DMS 273 (cell line): ENCODE measurements at regions not wholly inside any gene's neighbourhood (a gene's known extent, or its start where the extent isn't known, plus 50 kb on each side); places are given as distances from the start of the nearest gene placed in this dataset.
A peak's percentile ranks its signal among the peaks of the same experiment; 100 is the strongest.

Experiments
- DNase-seq: peaks from one replicate; lab custom pipeline; 2025; ENCODE audit not compliant: unreplicated experiment; lab: John Stamatoyannopoulos, UW

GRCh38 chr2:158732573-158733429 lies 62.3 kb upstream of the DAPL1 start:
- DNase-seq: no peak

GRCh38 chr2:158733430-158733755 lies 61.7 kb upstream of the DAPL1 start:
- DNase-seq: no peak

- no peak for DNase-seq
Measured at GRCh38 chr2:158734442-158734841, 60.7 kb upstream of the DAPL1 start.

GRCh38 chr2:158735822-158736580 lies 59.1 kb upstream of the DAPL1 start:
- peak; percentile 87 for DNase-seq

GRCh38 chr2:158738363-158738762 lies 56.8 kb upstream of the DAPL1 start:
- DNase-seq: no peak

- no peak for DNase-seq
Measured at GRCh38 chr2:158740127-158740526, 55.0 kb upstream of the DAPL1 start.

GRCh38 chr2:158740621-158741020 lies 54.5 kb upstream of the DAPL1 start:
- DNase-seq: peak; percentile 36

GRCh38 chr2:158741625-158742024 lies 53.5 kb upstream of the DAPL1 start:
- no peak for DNase-seq

GRCh38 chr2:158742536-158742935 lies 52.6 kb upstream of the DAPL1 start:
- no peak for DNase-seq

- DNase-seq: no peak
Measured at GRCh38 chr2:158743466-158743865, 51.7 kb upstream of the DAPL1 start.

GRCh38 chr2:158743879-158744278 lies 51.2 kb upstream of the DAPL1 start:
- no peak for DNase-seq

- peak; percentile 82 for DNase-seq
Measured at GRCh38 chr2:158745067-158745865, 49.9 kb upstream of the DAPL1 start.
